Right kidney (tissue), 1 donor: ENCODE measurements at regions not wholly inside any gene's neighbourhood (a gene's known extent, or its start where the extent isn't known, plus 50 kb on each side); places are given as distances from the start of the nearest gene placed in this dataset.

ENCODE experiments used
- DNase-seq: peaks from one replicate; pipeline ENCODE4 v3.0.0-alpha.2; 2016

- no peak for DNase-seq
These were observed 242.1 kb upstream of the ZNF462 start for GRCh38 chr9:106620866-106621265.

GRCh38 chr9:106621313-106622163 is 241.4 kb upstream of the ZNF462 start:
- DNase-seq, result no peak

DNA sequence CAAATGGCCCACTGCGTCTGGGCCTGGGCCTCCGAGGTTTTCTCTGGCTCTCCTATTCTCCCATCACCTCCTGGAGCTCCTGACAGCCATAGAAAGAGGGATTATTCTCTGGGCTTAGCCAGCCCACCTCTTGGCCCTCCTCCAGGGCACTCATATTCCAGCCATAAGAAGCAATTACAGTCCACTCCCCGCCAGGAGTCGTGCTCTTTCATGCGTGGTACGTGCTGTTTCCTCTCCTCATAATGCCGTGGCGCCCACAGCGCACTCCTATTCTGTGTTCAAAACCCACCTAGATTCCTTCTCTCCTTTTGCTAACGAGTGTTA is 240.8 kb upstream of the ZNF462 start:
- no peak for DNase-seq

DNA sequence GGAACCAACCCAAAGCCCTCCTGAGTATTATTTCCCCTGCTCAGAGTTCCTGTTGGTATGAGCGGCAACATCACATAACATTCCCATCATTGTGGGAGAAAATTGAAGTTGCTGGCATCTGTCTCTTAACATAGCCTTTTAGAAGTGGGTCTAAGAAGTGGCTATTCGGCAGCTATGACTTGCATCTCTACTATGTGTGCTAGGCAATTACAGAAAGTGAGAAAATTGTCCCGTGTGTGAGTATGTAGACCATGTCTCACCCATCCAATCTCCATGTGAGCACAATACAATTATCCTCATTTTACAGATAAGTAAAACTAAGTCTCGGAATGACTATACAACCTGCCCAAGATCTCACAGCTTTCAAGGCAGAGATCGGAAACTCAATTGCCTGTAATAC is 239.4 kb upstream of the ZNF462 start:
- no peak for DNase-seq

- no peak for DNase-seq
These were observed 237.6 kb upstream of the ZNF462 start for GRCh38 chr9:106625259-106625789.

DNA sequence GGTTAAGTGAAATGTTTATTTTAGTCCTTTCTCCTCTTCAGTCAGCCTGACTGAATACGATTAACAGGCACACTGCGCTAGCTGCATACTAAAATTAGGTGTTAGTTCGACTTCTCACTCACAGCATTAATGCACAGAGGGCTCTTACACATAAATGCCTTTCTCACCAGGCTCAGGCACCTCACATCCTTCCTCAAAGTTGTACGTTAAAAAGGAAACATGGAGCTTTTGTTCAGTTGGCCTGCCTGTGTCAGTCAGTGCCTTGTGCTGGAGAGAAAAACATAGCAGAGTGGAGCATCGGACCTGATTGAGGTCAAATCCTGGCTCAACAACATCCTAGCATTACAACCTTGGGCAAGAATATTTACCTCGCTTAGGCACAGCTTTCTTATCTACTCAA is 236.0 kb upstream of the ZNF462 start:
- DNase-seq, result no peak

DNA sequence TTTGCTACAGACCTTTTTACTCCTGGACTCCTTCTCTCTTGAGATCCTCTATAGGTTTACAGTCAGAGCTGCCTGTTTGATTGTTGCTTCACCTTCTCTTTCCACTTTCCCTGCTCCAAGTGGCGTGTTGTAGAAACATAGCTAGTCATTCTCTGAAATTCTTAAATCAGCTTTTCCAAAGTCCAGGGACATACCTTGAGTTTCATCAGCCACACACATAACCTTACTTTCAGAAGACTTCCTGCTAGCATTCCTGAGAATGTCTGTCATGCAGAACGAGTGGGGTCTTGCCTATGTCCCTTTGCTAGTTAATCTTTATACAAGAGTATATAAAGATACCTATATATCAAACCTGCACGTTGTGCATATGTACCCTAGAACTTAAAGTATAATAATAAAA is 230.3 kb upstream of the ZNF462 start:
- DNase-seq, result no peak

- no peak for DNase-seq
These were observed 228.8 kb upstream of the ZNF462 start for GRCh38 chr9:106634183-106634582.

DNA sequence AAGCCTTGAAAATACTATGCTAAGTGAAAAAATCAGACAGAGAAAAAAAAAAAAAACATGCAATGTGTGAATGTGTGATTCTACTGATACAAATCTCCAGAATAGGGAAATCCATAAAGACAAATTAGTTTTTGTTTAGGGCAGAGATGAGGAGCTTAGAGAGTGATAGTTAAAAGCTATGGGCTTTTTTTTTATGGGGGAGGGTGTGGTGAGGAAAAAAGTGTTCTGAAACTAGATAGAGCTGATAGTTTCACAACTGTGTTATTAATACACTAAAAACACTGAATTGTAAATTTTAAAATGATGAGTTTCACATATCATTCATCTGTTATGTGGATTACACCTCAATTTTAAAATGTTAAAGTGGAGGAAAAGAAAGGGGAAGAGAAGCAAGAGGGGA is 228.3 kb upstream of the ZNF462 start:
- no peak for DNase-seq

DNA sequence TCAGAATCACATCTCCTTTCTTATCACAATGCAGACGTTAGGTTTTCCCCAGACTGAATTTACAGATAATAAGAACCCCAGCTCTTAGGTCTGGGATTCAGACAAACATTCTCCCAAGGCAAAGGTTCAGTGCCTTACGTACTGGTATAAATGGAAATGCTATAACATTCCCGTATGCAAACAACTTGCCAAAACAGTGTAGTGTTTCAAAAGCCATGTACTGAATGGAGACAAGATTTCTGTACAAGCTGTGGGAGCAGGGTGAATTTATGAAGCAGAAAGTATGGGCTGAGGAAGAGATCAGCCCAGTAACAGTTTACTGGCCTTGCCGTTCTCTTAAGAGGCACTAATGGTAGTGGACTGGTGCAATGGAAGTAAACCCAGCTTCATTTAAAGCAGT is 225.5 kb upstream of the ZNF462 start:
- no peak for DNase-seq

- DNase-seq, result no peak
These were observed 222.9 kb upstream of the ZNF462 start for GRCh38 chr9:106639873-106640568.

DNA sequence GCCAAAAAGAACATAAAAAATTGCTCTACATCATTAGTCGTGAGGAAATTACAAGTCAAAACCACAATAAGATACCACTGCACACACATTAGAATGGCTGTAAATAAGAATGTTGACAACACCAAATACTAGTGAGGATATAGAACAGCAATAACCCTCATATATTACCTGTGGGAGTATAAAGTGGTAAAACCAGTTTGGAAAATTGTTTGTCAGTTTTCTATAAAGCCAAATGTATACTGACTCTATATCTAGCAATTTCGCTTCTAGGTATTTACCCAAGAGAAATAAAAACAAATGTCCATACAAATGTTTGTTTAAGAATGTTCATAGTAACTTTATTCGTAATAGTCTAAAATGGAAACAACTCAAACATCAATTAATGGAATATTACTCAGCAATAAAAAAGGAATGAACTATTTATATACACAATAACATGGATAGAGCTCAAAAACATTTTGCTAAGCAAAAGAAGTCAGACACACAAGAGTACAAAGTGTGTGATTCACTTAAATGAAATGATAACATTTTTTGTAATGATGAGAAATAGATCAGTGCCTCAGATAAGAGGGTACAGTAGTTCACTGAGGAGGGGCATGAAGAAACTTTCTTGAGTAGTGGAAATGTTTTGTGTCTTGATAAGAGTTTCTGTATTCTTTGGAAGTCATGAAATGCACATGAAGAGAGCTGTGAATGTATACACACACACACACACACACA is 219.6 kb upstream of the ZNF462 start:
- no peak for DNase-seq

GRCh38 chr9:106644661-106645060 is 218.3 kb upstream of the ZNF462 start:
- DNase-seq, result no peak

GRCh38 chr9:106648799-106649198 is 214.2 kb upstream of the ZNF462 start:
- no peak for DNase-seq

- DNase-seq, result no peak
These were observed 213.3 kb upstream of the ZNF462 start for GRCh38 chr9:106649664-106650063.

DNA sequence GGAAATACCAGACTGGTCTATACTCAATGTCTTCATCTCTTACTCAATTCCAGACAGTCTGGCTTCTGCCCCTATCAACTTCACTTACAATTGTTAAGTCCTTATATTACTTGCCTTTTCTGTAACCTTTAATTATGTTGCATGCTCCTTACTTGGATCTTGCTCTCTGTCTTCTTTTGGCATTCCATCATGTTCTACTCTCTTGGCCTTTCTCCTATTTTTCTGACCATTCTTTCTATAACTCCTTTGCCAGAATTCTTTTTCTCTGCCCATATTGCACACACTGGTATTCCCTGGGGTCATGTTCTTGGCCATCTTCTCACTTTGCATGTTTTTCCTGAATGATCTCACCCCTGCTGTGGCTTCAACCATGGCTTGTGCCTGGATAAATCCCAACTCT is 209.8 kb upstream of the ZNF462 start:
- no peak for DNase-seq

DNA sequence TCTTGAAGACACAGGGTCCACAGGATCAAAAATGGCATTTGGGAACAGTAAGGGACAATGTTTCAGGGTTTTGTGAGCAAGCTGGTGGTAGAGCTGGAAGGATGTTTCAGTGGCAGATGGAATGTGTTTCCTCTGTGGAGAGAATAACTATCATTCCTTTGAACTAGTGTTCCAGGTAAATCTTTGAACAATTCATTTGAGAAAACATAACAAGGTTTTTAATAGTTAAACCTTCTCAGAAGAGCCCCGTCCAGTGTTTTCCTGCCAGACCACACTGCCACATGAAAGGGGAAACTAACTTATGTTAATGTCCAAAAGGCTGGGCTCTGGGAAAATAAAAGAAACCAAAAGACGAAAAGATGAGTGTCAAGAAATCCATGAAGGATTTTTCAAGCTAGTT is 207.0 kb upstream of the ZNF462 start:
- DNase-seq, result no peak

GRCh38 chr9:106657926-106658325 is 205.0 kb upstream of the ZNF462 start:
- no peak for DNase-seq

DNA sequence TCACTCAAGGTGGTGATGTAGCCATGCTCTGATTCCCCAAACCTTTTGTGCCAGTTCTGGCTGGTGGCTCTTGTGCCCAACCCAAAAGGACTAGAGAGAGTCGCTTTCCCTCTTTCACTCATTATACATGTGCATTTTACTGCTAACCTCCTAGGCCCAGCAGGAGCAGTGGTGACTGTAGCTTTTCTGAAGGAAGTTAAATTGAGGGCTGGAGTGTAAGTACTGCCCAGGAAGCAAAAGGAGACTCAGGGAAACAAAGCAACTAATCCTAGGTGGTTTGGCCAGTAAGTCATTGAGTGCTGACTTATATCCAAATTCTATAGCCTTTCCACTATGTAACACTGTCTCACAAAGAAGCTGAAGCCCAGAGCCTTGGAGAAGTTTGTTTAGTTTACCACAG is 194.4 kb upstream of the ZNF462 start:
- DNase-seq, result no peak

GRCh38 chr9:106669835-106670234 is 193.1 kb upstream of the ZNF462 start:
- no peak for DNase-seq

- DNase-seq, result no peak
These were observed 192.5 kb upstream of the ZNF462 start for GRCh38 chr9:106670418-106670817.

DNA sequence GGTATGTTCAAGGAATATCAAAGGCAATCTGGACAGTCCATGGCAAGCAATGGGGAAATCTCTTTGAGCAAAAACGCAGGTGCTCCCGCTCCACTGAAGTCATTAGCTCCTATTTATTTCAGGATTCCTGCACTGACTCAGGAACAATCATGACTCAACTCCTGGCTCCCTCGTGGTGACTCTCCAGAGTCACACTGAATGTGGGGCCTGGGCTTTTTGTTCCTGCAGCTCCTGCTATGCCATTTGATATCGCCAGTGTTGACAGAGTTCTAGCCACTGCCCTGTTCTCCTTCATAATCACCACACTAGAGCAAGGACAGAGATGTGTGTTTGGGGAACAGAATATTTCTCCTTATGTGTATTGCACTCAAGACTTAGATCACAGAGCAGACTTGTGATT is 187.2 kb upstream of the ZNF462 start:
- no peak for DNase-seq

DNA sequence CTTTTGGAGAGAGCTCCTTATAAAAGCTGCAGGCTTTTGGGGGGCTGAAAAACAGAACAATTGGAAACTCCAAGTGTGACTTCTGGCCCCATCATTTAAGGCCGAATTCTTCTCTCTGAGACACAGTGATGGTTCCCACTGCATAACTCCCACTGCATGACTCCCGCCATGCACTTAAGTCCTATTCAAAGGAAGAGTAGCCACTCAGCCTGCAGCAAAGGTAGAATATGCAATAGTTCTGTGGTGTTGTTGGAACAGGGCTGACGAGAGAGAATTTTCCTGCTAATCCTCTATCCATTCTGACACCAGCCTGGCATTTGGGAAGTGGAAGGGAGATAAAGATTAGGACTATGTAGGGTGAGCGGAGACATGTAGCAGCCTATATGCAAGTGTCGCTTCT is 185.6 kb upstream of the ZNF462 start:
- no peak for DNase-seq
